LNCaP clone FGC (cell line): ENCODE measurements at regions not wholly inside any gene's neighbourhood (a gene's known extent, or its start where the extent isn't known, plus 50 kb on each side); places are given as distances from the start of the nearest gene placed in this dataset.

Experiments used
- DNase-seq: peaks from one replicate; pipeline ENCODE4 v3.0.0-alpha.2; 2011; ENCODE audit warnings: low read depth
- H3K4me3 ChIP-seq: 2 replicates; pipeline ENCODE4 v1.5.1; 2011; ENCODE audit warnings: mild to moderate bottlenecking, low read depth, low read length, control low read depth
- TF ChIP-seq, protein P1 (sequence below): IDR thresholded peaks from 2 replicates; pipeline ENCODE4 v1.5.1; 2012; ENCODE audit warnings: mild to moderate bottlenecking; ENCODE audit not compliant: control insufficient read depth, insufficient read depth; ENCODE audit errors: extremely low read depth

DNA sequence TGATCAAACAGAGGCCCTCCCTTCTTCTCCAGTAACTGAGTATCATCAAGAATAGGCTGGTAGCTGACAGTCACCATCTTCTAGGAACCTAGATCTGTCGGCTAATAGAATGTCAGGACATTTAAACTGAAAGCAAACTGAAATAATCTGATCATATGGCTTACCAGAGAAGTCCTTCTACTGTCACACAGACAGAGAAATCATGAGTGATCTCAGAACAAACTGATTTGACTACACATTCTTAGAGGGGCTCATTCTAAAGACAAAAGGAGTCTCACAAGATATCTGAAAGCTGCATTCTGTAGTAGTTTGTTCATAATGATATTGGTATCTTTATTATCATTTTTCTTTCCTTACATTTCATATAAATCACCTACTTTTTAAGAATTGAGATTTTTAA, 130.9 kb upstream of the ADCY1 start:
- no peak overlapping the region for H3K4me3 ChIP-seq
- DNase-seq: no peak
- TF ChIP-seq, protein P1, sequence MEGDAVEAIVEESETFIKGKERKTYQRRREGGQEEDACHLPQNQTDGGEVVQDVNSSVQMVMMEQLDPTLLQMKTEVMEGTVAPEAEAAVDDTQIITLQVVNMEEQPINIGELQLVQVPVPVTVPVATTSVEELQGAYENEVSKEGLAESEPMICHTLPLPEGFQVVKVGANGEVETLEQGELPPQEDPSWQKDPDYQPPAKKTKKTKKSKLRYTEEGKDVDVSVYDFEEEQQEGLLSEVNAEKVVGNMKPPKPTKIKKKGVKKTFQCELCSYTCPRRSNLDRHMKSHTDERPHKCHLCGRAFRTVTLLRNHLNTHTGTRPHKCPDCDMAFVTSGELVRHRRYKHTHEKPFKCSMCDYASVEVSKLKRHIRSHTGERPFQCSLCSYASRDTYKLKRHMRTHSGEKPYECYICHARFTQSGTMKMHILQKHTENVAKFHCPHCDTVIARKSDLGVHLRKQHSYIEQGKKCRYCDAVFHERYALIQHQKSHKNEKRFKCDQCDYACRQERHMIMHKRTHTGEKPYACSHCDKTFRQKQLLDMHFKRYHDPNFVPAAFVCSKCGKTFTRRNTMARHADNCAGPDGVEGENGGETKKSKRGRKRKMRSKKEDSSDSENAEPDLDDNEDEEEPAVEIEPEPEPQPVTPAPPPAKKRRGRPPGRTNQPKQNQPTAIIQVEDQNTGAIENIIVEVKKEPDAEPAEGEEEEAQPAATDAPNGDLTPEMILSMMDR: no peak

DNA sequence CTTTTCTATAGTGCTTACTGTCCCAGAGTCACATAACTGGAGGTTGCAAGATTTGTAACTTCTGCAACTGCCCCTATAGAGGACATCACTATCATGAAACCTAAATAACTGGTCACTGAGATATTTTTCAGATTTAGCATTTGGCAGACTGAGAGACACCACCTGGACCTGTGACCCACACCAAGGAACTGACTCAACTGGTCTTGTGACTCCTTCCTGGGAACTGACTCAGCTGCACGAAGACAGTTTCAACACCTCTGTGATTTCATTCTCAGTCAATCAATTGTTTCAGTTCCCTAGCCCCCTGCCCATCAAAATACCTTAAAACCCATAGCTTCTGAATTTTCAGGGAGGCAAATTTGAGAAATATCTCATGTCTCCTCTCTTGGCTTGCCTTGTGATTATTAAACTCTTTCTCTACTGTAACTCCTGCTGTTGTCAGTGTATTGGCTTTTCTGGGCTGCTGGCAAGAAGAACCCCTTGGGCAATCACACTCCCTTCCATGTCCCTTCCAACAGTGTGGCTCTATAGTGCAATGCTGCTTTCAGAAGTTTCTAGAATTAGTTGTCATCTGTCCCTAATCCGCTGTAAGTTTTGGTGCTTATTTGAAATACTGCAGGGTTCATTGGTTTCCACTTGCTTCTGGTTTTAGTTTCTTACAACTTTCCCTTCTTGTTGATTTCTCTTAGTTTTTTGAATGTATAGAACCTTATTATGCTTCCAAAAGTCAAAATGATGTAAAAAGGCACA, 127.8 kb upstream of the ADCY1 start:
- DNase-seq: no peak
- TF ChIP-seq, protein P1: no peak

DNA sequence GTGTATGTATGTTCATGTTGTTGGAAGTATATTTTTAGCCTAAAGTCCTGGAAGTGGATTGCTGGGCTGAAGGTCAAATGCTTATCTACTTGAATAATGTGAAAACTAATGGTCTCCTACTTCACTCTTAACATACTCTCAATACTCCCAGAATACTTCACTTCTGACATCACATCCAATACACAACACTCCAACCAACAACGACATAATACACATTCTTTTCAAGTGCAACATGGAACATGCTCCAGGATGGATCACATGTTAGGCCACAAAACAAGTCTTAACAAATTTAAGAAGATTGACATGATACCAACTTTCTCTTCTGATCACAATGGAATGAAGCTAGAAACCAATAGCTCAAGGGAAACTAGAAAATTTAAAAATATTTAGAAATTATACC, 126.9 kb upstream of the ADCY1 start:
- TF ChIP-seq, protein P1: no peak
- H3K4me3 ChIP-seq: no peak overlapping the region
- DNase-seq: no peak

More for the DNA sequence above, 127.8 kb upstream of the ADCY1 start:
- no peak overlapping the region for H3K4me3 ChIP-seq

GRCh38 chr7:45450571-45451204, 123.5 kb upstream of the ADCY1 start:
- H3K4me3 ChIP-seq: no peak overlapping the region
- no peak for DNase-seq
- TF ChIP-seq, protein P1: no peak

GRCh38 chr7:45451342-45452035, 122.7 kb upstream of the ADCY1 start:
- DNase-seq: no peak
- TF ChIP-seq, protein P1: no peak

DNA sequence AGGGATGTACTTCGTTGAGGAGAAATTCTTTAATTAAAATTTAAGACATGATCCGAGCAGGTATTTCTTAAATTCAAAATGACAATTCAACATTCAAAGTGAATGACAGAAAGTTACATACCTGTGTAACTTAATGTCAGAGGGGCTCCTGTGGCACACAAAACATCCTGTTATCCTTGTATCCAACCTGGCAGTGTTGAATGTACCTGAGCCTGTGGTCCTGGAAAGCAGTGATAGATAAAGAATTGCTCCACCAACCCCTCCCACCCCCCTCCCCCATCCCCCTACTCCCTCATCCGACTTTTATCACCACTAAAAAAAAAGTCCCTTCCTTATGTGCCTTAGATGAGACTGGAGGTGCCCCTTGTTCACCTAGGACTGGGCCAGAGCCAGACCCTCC, 119.4 kb upstream of the ADCY1 start:
- no peak overlapping the region for H3K4me3 ChIP-seq
- TF ChIP-seq, protein P1: no peak
- DNase-seq: no peak

More at GRCh38 chr7:45451342-45452035, 122.7 kb upstream of the ADCY1 start:
- no peak overlapping the region for H3K4me3 ChIP-seq
